KOPT-K1 (cell line): ENCODE measurements at regions not wholly inside any gene's neighbourhood (a gene's known extent, or its start where the extent isn't known, plus 50 kb on each side); places are given as distances from the start of the nearest gene placed in this dataset.
A peak's percentile ranks its signal among the peaks of the same experiment; 100 is the strongest.

Source experiments
- H3K27ac ChIP-seq: fragments of 200-600 bp; sonication (generic); 2 replicates; pipeline ENCODE4 v1.5.1; 2016; ENCODE audit warnings: antibody characterized with exemption, mild to moderate bottlenecking, low read depth, low read length; ENCODE audit not compliant: poor library complexity, severe bottlenecking
- H3K36me3 ChIP-seq: fragments of 200-600 bp; sonication (generic); 2 replicates; pipeline ENCODE4 v1.5.1; 2017; ENCODE audit warnings: antibody characterized with exemption, mild to moderate bottlenecking, low read length, moderate library complexity; ENCODE audit not compliant: insufficient read depth
- H3K9me3 ChIP-seq: fragments of 200-600 bp; sonication (generic); 2 replicates; pipeline ENCODE4 v1.5.1; 2017; ENCODE audit warnings: antibody characterized with exemption, low read length, mild to moderate bottlenecking; ENCODE audit not compliant: insufficient read depth, poor library complexity, severe bottlenecking

DNA sequence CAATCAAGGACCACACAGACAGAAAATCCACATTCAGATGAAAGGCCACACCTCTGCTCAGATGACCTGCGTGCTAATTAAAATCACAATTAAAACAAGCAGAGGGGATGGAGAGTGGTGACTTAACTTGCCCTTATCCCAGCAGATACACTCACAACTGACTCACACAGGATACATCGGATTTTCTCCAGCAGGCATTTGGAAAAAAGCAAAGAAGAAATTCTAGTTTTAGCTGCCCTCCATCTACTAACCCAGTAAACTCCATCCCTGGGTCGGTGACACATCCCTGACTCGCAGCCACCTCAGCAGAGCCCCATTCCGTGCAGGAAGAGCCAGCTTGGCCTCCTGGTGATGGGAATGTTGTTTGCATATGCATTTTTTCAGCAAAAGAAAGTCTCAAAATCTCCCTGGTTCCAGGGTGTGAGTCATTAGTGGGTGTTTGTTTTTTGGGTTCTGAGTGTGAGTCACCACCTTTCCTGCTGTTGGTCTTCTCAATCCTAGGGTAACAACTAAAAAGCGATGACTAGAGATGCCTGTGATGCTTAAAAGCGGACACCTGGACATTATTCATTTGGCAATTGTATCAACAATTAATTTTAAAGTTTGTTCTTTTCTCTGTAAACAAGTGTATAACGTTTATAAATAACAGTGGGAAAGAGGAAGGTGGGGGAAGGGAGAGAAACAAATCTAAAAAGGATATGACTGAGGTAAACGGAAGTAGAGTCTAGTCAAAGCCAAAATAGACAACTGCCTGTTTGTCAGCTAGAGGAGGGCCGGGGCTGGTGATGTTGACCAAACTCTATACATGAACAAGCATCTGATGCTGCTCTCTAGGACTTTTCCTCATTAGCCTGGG lies 49.8 kb upstream of the SLC4A7 start:
- Histone ChIP-seq H3K9me3 (no peaks in the 10 kb centered on the region), H3K27ac (peak overlapping the region; percentile 8), H3K36me3 (no peaks in the 10 kb centered on the region)
